ENCODE measurements at regions not wholly inside any gene's neighbourhood (a gene's known extent, or its start where the extent isn't known, plus 50 kb on each side); places are given as distances from the start of the nearest gene placed in this dataset.

- ATAC-seq (no peak), DNase-seq (ENCODE audit: extremely low read depth in 1 of 4, low spot score in 3 of 4) (no peak), FAIRE-seq (no peak)
- Histone ChIP-seq H3K27ac (ENCODE audit: extremely low read depth, low read depth, low read length) (no peak overlapping the region), H3K4me1 (replicated peaks in 1 of 2; ENCODE audit: control insufficient read depth in 2 of 2, insufficient read depth in 2 of 2, low read length in 2 of 2) (no peaks in the 10 kb centered on the region), H3K4me2 (ENCODE audit: insufficient read depth, low read length) (no peak overlapping the region), H3K9ac (ENCODE audit: insufficient read depth in 1 of 2, low read depth in 2 of 2, low read length in 2 of 2) (no peak overlapping the region), H2AFZ (ENCODE audit: low read depth, low read length) (no peak overlapping the region), H3K36me3 (ENCODE audit: control insufficient read depth, insufficient read depth, low read length) (no peaks in the 10 kb centered on the region), H3K79me2 (ENCODE audit: control insufficient read depth, insufficient read depth, low read length) (no peaks in the 10 kb centered on the region), H3K4me3 (no peak overlapping the region), H3K9me3 (replicated peaks; ENCODE audit: control insufficient read depth, insufficient read depth, low read depth, low read length) (no peaks in the 10 kb centered on the region), H3K9me1 (ENCODE audit: control insufficient read depth, insufficient read depth, low read length) (no peaks in the 10 kb centered on the region), H4K20me1 (replicated peaks; ENCODE audit: control insufficient read depth, insufficient read depth, low read length) (no peaks in the 10 kb centered on the region), H3K27me3 (ENCODE audit: control insufficient read depth in 2 of 2, insufficient read depth in 2 of 2, low read length in 2 of 2) (no peaks in the 10 kb centered on the region)
- in situ Hi-C loops (cut with MboI) = no loop called here
- intact Hi-C loops (cut with micrococcal nuclease) = no loop called here
- ChIA-PET POLR2A (no interaction called here), CTCF (ENCODE audit: low intra/inter-chr PET ratio) (no interaction called here)
- TF ChIP-seq HDGF (IDR thresholded peaks at IDR 0.05) = no peak
- no peak for TF ChIP-seq CHD7 (IDR thresholded peaks at IDR 0.05; ENCODE audit: low read depth, low read length)
- WGBS (ENCODE audit: insufficient coverage, low coverage, missing lambda C conversion rate) = 0% methylated on average over 2 of the region's 2 CpGs
- BruUV-seq (replicated peaks) = no TSS peak
Observed at GRCh38 chr5:101532430-101532829, 629.3 kb upstream of the ST8SIA4 start.

All from K562 (cell line).